ENCODE measurements at regions not wholly inside any gene's neighbourhood (a gene's known extent, or its start where the extent isn't known, plus 50 kb on each side); places are given as distances from the start of the nearest gene placed in this dataset.
A peak's percentile ranks its signal among the peaks of the same experiment; 100 is the strongest.

DNA sequence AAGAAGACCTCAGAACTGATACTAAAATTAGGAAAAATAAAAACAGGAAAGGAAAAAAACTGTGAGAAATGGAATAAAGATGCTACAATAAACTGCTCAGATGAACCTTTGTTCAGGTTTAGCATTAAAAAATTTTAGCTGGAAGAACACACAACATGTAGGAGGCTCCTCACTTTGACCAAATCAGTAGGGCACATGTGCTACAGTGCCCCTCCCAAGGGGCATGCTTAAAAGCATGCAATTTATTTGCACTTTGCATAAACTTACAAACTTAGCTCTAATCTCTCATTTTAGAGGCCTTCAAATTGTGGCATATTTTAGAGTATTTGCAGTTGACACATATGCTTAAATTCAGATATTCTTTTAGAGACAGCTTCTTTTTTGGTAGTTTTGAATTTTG is 570.2 kb downstream of the UTRN start:
- DNase-seq: no peak

DNA sequence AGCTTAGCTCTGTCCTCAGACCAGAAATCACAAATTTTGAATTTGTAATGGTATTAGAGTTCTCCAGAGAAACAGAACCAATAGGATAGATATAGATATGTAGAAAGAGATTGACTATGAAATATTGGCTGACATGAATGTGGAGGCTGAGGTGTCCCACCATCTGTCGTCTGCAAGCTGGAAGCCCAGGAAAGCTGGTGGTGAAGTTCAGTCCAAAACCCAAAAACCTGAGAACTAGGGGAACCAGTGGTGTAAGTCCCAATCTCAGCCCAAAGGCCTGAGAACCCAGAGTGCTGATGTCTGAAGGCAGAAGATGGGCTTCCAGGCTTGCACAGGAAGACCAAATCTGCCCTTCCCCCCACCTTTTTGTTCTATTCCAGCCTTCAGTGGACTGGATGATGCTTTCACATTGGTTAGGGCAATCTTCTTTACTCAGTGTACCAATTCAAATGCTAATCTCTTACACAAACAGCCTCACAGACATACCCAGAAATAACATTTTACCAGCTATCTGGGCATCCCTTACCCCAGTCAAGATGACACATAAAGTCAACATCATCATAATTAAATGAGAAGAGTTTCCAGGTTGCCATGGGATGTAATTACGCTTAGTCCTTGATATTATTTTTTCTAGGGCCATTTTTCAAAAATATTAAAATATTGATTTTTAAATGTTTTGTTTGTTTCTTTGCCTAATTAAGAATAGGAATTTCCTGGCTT is 570.8 kb downstream of the UTRN start:
- no peak for DNase-seq

DNA sequence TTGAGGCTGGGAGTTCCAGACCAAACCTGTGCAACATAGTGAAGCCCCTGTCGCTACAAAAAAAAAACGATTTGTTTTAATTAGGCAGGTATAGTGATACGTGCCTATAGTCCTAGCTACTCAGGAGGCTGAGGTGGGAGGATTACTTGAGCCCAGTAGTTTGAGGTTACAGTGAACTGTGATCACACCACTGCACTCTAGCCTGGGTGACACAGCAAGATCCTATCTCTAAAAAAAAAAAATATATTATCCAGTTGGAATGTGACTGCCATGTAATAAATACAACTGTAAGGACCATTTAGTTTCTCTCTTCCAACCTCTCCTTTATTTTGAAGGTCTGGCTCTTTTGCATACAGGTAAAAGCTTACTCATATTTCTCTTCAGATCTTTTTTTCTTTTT is 571.5 kb downstream of the UTRN start:
- DNase-seq: no peak

DNA sequence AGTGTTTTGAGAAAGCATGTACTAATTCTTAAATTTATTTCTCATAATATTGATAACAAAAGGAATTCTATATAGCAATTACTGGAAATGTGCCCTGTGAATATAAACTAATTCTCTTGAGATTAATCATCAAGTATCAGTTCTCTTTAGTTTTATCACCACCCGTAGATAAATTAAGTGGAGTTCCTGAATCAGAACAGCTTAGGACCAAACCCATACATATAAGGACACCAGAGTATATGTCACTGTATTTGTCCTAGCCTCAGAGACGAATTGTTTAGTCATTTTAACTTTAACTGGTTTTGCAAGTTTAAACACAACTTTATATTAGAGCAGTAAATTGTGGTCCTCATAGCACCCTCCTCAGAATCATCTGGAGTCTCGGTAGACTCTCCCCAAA is 572.0 kb downstream of the UTRN start:
- DNase-seq: no peak

DNA sequence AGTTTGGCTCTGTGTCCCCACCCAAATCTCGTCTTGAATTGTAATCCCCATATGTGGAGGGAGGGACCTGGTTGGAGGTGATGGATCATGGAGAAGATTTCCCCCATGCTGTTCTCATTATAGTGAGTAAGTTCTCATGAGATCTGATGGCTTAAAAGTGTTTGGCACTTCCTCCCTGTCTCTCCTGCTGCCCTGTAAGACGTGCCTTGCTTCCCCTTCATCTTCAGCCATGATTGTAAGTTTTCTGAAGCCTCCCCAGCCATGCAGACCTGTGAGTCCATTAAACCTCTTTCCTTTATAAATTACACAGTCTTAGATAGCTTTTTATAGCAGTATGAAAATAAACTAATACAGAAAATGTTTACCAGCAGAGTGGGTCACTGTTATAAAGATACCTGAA is 577.6 kb downstream of the UTRN start:
- no peak for DNase-seq

DNA sequence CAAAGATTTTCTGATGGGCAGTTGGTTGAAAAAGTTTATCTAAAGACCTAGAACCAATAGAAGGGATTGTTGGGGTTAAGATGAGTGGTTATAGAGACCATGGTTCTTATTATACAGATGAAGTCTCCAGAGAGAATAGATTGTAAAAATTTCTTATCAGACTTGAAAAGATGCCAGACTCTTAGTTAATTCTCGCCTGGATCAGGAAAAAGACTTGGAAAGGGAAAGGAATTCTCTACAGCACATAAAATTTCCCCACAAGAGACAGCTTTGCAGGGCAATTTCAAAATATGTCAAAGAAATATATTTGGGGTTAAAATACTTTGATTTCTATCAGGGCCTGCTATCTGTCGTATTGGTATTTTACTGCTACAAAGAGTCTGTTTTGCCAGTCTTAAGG is 582.6 kb downstream of the UTRN start:
- DNase-seq: no peak

DNA sequence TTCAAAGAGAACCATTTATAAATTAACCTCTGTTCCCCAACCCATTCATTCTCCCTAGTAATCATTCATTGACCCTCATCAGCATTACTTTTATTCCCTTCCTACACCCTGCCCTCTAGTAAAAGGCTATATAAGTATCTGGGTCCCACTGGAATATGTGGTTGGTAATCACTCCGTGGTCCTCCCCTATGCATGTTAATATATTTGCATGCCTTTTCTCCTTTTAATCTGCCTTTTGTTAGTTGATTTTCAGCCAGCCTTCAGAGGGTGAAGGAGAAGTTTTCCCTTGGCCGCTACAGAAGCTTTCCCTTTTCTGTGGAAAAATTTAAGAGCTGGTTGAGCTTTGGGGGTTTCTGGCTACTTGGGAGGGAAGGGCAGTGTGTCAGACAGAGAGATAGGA is 585.6 kb downstream of the UTRN start:
- no peak for DNase-seq

DNA sequence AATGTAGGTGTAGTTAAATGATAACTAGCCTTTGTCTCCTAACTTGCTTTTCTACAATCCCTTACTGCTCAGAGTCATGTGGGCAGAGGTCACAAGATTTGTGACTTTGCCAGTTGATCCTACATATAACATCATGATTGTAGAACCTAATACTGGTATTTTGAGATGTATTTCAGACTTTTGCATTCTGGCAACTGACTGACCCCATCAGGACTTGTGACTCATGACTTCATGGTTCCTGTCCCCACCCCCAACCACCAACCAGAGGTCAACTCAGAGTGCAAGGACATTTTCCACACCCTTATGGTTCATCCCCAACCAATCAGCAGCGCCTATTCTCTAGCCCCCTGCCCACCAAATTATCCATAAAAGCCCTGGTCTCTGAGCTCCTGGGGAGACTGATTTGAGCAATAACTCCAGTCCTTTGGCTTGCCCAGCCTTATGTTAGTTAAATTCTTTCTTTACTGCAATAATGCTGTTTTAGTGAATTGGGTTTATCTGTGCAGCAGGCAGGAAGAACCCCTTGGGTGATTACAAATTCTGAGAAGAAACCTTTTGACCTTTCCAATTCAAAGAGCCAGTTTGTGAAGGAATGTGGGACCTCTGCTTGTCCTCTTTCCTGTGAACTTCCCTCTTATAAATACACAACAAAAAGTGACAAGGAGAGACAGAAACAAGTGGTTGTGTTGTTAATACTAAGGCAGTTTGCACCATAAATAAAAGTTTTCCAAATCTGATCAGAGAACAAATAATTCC is 588.7 kb downstream of the UTRN start:
- DNase-seq: peak; percentile 7

DNA sequence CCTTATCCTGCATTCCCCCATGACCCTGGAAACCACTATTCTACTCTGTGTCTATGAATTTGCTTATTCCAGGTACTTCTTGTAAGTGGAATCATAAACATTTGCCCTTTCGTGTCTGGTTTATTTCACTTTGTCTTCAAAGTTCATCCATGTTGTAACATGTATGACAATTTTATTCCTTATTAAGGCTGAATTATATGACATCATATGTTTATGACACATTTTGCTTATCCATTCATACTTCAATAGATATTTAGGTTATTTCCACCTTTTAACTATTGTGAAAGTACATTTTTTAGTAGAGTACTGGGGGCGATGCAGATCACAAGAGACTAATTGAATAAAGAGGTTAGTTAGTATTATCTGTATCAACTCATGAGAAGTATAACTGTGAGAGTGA is 591.6 kb downstream of the UTRN start:
- no peak for DNase-seq

DNA sequence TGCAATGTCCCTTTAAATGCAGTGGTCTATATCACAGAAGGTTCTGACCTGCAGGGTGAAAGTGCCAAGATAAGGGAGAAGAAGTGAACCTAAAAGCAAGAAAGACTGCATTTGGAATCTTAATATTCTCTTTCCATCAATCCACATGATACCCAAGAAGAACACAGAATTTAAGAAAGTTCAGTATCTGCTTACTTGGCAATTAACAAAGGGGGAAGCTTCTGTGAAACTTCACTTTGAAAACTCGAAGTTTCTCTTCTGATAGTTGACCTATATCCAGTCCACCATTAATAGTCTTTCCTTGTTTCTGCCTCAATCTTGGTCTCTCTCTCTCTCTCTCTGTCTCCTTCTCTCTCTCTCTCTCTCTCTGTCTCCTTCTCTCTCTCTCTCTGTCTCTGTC is 592.0 kb downstream of the UTRN start:
- DNase-seq: no peak

DNA sequence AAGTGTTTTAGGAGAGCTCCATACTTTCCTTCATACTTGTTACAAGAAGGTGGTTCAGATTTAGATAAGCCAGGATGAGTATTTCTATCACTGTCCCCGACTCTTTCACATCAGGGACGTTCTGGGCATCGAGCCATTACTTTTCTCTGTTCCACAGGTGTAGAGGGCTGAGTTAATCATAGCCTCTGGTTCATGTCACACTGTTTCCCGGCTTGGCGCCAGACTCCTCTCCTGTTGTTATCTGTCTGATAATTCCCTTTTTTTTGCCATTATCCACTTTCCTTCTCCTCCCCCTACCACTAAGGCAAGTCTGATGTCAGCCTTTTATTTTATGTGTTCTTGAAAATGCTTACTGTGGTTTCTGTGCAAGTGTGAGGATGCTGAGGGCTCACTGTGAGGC is 593.4 kb downstream of the UTRN start:
- no peak for DNase-seq

DNA sequence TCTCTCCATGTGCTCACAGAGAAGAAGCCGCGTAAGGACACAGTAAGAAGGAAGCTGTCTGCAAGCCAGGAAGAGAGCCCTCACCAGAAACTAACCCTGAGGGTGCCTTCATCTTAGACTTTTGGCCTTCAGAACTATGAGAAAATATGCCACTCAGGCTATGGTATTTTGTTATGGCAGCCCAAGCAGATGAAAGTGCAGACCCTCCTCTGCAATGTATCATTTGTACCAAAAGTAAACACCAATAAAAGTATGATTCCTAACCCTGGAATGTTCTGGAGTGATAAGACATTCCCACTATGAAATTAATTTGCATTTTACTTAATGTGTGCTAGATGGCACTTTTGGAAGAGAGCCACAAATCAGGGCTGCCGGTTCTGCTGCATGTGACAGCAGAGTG is 594.3 kb downstream of the UTRN start:
- DNase-seq: no peak

DNA sequence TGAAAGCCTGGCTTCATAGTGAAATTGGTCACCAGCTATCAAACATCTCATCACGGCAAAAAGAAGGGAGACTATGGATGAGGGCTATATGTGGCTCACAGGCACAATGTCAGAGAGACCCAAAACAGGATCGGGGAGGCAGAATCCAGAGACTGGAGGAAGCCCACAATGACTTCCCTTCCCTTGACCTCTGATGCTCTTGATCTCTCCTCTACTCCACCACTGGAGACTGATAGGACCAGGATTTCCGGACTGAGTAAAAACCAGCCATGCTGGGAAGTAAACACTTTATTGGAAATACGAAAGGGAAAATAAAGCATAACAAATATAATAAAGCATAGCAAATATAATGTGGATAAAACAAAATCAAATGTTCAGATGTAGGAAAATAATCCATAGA is 597.3 kb downstream of the UTRN start:
- DNase-seq: no peak

DNA sequence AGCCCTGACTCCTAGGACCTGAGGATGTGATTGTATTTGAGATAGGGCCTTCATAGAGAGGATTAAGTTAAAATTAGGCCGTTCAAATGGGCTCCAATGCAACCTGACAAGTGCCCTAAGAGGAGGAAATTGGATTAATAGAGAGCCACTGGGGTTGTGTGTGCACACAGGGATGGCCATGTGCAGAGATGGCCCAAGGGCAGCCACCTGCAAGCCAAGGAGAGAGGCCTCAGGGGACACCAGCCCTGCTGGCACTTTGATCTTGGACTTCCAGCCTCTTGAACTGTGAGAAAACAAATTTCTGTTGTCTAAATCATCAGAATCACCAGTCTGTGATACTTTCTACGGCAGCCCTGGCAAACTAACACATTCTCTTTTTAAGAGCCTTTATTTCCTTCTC is 598.8 kb downstream of the UTRN start:
- DNase-seq: no peak

DNA sequence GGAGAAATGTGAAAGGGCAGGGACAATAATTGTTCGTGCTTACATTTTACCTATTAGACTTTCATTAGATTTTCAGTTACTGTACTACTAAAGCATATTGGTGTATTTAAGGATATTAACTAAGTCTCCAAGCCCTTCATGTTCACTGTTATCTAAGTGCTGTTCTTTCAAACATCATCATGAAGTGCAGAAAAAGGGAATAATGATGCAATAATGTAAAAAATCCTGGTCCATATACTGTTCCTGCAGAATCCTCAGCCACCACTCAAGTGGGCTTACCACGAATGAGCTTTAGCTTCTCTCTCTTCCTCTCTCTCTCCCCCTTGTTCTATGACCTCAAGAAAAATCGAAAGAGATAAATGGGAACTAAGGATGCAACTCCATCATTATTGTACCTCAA is 600.7 kb downstream of the UTRN start:
- no peak for DNase-seq

DNA sequence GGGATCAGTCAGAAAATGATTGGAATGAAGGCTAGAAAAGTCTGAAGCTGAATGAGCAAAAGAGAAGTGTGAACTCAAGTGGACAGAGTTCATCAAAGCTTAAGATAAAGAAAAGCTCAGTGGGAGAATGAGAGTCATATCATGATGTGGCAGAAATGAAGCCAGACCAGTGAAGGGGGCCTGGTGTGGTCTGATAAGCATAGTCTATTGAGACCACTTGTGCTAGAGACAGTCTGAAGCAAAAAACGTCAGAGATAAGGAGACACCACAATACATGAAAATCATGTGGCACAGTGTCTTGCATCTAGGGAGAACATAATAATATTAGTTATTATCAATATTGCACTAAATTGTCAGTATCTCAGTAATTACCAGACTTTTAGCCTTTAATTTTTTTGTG is 601.5 kb downstream of the UTRN start:
- no peak for DNase-seq

DNA sequence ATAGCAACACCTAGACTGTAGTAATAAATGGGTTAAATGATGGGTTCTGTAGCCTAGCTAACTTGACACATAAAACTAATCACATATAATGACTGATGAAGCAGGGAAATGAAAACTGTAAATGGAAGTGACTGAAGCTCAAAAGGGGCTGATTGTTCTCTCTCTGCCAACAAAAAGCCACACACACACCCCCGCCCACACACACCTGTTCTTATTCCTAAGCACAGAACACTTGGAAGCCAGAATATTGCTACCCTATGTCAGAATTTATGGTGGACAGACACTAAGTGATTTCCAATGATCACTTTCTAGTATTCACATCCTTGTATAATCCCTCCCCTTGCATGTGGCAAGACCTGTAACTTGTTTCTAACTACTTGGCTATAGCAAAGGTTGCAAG is 603.5 kb downstream of the UTRN start:
- DNase-seq: no peak

DNA sequence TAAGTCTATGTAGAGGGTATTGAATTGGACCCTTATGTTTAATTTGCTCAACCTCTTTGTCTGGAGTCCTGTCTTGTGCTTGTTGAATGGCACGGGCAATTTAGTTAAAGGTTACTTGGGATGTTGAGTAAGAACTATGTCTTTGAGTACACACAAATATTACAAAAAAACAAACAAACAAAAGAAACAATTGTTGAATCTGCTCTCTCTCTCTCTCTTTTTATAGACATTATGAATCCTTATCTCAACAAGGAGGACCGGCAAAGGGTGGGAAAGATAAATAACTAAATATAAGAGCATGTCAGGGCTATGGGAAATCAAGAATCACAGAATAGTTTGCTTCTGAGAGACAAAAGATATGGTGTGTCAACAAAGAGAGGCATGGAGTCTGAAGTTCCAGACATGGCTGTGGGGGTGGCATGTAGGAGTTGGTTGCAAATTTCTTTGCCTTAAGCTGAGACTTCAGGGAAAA is 608.6 kb downstream of the UTRN start:
- DNase-seq: no peak

DNA sequence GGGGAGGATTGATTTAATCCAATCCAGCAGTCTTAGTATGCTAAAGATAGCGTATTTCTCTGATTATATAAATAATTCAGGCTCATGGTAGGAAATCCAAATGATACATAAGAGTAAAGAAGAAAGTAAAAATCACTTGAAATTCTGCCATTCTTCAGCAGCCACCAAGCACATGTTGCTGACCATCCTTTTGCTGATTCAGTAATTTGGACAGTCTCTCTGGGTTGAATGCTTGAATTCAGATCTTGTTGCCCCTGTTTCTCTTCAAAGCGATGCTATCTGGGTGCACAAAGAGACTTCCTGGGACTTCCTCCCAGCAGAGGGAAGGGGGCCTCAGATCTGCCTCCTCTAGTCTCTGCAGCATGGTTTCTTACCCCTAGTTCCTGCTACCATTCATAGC is 609.1 kb downstream of the UTRN start:
- no peak for DNase-seq

DNA sequence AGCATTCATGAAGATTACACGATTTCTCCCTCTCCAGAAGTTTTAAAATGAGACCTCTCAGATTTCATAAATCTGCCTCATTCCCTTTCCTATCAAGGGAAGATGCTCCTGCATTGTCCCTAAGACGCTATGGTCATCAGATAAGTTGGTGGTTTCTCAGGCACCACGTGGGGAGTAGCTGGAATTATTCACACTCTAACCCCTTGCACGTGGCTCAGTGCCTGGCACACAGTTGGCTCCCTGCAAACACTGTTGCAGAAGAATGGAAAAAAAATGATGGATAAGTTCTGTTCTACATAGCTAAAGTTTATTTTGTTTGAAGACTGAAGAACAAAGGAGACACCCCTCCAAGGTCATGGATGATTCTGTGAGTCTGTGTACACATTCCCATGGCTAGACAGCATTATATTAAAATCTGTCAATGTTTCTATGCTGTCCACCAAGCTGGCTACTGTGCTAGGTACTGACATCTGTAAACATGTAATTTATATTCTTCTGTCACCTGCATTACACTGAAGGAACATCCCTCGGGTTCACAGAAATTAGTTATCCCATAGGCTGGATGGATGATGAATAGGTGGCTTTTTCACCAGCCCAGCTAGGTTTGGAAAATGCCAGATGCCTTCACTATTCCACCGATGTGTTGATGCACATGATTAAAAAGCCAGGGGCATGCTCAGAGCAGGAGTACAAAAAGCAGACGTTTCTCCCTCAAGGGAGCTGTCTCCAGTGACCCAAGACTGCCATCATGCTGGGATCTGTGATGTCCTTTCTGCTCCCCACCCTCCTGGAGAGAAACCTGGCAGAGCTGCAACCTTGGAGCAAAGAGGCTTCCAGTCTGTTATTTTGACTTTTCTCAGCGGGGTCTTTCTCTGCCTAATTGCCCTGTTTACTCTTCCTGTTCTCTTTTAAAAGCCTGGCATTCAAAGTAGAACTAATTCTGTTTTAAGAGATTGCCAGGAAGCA is 610.5 kb downstream of the UTRN start:
- no peak for DNase-seq

DNA sequence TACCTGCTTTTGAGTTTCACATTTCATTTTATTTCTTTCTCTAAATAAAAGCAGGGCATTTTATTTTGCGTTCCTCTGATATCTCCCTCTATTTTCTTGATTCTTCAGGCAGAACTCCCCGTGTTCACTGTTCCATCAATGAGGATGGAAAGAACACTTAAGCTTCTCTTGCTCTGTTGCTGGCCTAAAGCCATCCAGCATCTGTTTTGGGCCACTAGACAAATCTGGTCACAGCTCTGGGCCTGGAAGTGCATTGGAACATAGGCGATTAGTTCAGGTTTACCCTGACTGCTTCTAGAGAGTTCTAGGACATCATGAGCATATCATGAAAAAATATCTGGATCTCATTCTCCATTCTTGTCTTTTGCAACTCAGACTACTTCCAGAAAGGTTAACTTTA is 611.2 kb downstream of the UTRN start:
- no peak for DNase-seq

DNA sequence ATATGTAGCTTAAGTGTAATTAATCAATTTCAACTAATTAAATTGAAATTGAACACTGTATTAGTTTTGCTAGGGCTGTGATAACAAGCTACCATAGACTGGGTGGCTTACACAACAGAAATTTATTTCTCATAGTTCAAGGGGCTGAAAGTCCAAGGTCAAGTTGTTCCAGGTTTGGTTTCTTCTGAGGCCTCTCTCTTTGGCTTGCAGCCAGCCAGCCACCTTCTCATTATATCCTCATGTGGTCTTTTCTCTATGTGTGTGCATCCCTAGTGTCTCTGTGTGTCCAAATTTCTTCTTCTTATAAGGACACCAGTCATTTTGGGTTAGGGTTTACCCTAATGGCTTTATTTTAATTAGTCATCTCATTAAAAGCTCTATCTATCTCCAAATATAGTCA is 611.7 kb downstream of the UTRN start:
- DNase-seq: no peak

DNA sequence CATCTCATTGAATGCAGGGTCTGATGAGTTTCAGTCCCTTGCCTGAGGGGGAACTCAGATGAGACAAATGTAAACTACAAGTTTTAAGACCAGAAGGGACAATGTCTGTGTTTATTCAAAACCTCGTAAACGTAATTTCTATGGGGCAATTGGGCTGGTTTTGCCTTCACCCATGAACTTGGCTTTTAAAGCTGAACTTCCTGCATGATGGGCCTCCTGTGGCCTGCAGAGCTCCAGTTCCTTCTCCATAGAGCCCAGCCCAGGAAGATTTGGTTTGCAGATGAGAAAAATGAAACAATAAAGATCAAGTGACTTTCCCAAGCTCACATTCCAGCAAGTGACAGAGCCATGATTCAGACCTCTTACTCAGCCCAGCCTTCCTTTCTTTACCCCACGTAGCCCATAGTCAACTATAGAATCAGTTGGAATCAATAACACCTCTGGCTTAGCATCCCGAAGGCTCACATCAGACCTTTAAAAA is 612.3 kb downstream of the UTRN start:
- DNase-seq: peak; percentile 46
